ENCODE measurements at regions not wholly inside any gene's neighbourhood (a gene's known extent, or its start where the extent isn't known, plus 50 kb on each side); places are given as distances from the start of the nearest gene placed in this dataset.

- no peak for DNase-seq (ENCODE audit: low read depth in 2 of 2, low spot score in 1 of 2)
Measured at GRCh38 chr6:145420599-145420998, 314.7 kb downstream of the EPM2A start.

GRCh38 chr6:145423936-145424335 lies 311.4 kb downstream of the EPM2A start:
- no peak for DNase-seq (ENCODE audit: low read depth in 2 of 2, low spot score in 1 of 2)

GRCh38 chr6:145427232-145427631 lies 308.1 kb downstream of the EPM2A start:
- DNase-seq (ENCODE audit: low read depth in 2 of 2, low spot score in 1 of 2) = no peak

GRCh38 chr6:145428706-145429105 lies 306.6 kb downstream of the EPM2A start:
- no peak for DNase-seq (ENCODE audit: low read depth in 2 of 2, low spot score in 1 of 2)

- no peak for DNase-seq (ENCODE audit: low read depth in 2 of 2, low spot score in 1 of 2)
Measured at GRCh38 chr6:145442110-145442509, 293.2 kb downstream of the EPM2A start.

- DNase-seq (ENCODE audit: low read depth in 2 of 2, low spot score in 1 of 2) = no peak
Measured at GRCh38 chr6:145445674-145446073, 289.6 kb downstream of the EPM2A start.

- DNase-seq (ENCODE audit: low read depth in 2 of 2, low spot score in 1 of 2) = no peak
Measured at GRCh38 chr6:145451029-145451428, 284.3 kb downstream of the EPM2A start.

GRCh38 chr6:145453376-145453775 lies 281.9 kb downstream of the EPM2A start:
- no peak for DNase-seq (ENCODE audit: low read depth in 2 of 2, low spot score in 1 of 2)

- no peak for DNase-seq (ENCODE audit: low read depth in 2 of 2, low spot score in 1 of 2)
Measured at GRCh38 chr6:145454006-145454405, 281.3 kb downstream of the EPM2A start.

- no peak for DNase-seq (ENCODE audit: low read depth in 2 of 2, low spot score in 1 of 2)
Measured at GRCh38 chr6:145457556-145457955, 277.8 kb downstream of the EPM2A start.

GRCh38 chr6:145468534-145468933 lies 266.8 kb downstream of the EPM2A start:
- DNase-seq (ENCODE audit: low read depth in 2 of 2, low spot score in 1 of 2) = no peak

- no peak for DNase-seq (ENCODE audit: low read depth in 2 of 2, low spot score in 1 of 2)
Measured at GRCh38 chr6:145469021-145469420, 266.3 kb downstream of the EPM2A start.

- DNase-seq (ENCODE audit: low read depth in 2 of 2, low spot score in 1 of 2) = no peak
Measured at GRCh38 chr6:145475794-145476396, 259.4 kb downstream of the EPM2A start.

- no peak for DNase-seq (ENCODE audit: low read depth in 2 of 2, low spot score in 1 of 2)
Measured at GRCh38 chr6:145480024-145480423, 255.3 kb downstream of the EPM2A start.

- no peak for DNase-seq (ENCODE audit: low read depth in 2 of 2, low spot score in 1 of 2)
Measured at GRCh38 chr6:145483191-145483996, 251.9 kb downstream of the EPM2A start.

GRCh38 chr6:145485288-145485687 lies 250.0 kb downstream of the EPM2A start:
- DNase-seq (ENCODE audit: low read depth in 2 of 2, low spot score in 1 of 2) = no peak

GRCh38 chr6:145486306-145486705 lies 249.0 kb downstream of the EPM2A start:
- DNase-seq (ENCODE audit: low read depth in 2 of 2, low spot score in 1 of 2) = no peak

- no peak for DNase-seq (ENCODE audit: low read depth in 2 of 2, low spot score in 1 of 2)
Measured at GRCh38 chr6:145489583-145489982, 245.7 kb downstream of the EPM2A start.

GRCh38 chr6:145490068-145490467 lies 245.3 kb downstream of the EPM2A start:
- DNase-seq (ENCODE audit: low read depth in 2 of 2, low spot score in 1 of 2) = no peak

GRCh38 chr6:145491126-145491525 lies 244.2 kb downstream of the EPM2A start:
- no peak for DNase-seq (ENCODE audit: low read depth in 2 of 2, low spot score in 1 of 2)

- no peak for DNase-seq (ENCODE audit: low read depth in 2 of 2, low spot score in 1 of 2)
Measured at GRCh38 chr6:145497006-145497405, 238.3 kb downstream of the EPM2A start.

- DNase-seq (ENCODE audit: low read depth in 2 of 2, low spot score in 1 of 2) = no peak
Measured at GRCh38 chr6:145498425-145498824, 236.9 kb downstream of the EPM2A start.

- DNase-seq (ENCODE audit: low read depth in 2 of 2, low spot score in 1 of 2) = no peak
Measured at GRCh38 chr6:145502416-145502815, 232.9 kb downstream of the EPM2A start.
